GM19025 (cell line): ENCODE measurements at regions not wholly inside any gene's neighbourhood (a gene's known extent, or its start where the extent isn't known, plus 50 kb on each side); places are given as distances from the start of the nearest gene placed in this dataset.
"Not testable (repeated sequence)": the region's sequence is repeated elsewhere in the genome, so short reads cannot be mapped to it uniquely, and the experiment has no call there.

Source experiments
- ATAC-seq: cut with Tn5 transposase; IDR thresholded peaks from one replicate; pipeline ENCODE4 v1.9.1; 2021; ENCODE audit warnings: mild to moderate bottlenecking, low read depth, moderate library complexity; ENCODE audit not compliant: unreplicated experiment

GRCh38 chr4:12145106-12145505 is 716.4 kb upstream of the HS3ST1 start:
- no peak for ATAC-seq

GRCh38 chr4:12144051-12144450 is 715.4 kb upstream of the HS3ST1 start:
- no peak for ATAC-seq

GRCh38 chr4:12140864-12141263 is 712.2 kb upstream of the HS3ST1 start:
- no peak for ATAC-seq

- ATAC-seq: no peak
These were observed 710.6 kb upstream of the HS3ST1 start for GRCh38 chr4:12139296-12139695.

- ATAC-seq: no peak
These were observed 709.8 kb upstream of the HS3ST1 start for GRCh38 chr4:12138488-12138887.

- ATAC-seq: no peak
These were observed 708.9 kb upstream of the HS3ST1 start for GRCh38 chr4:12137575-12137974.

- no peak for ATAC-seq
These were observed 697.8 kb upstream of the HS3ST1 start for GRCh38 chr4:12126474-12126873.

- ATAC-seq: no peak
These were observed 695.4 kb upstream of the HS3ST1 start for GRCh38 chr4:12124138-12124537.

- ATAC-seq: no peak
These were observed 695.0 kb upstream of the HS3ST1 start for GRCh38 chr4:12123707-12124106.

- ATAC-seq: no peak
These were observed 693.6 kb upstream of the HS3ST1 start for GRCh38 chr4:12122316-12122715.

GRCh38 chr4:12120968-12121367 is 692.3 kb upstream of the HS3ST1 start:
- no peak for ATAC-seq

GRCh38 chr4:12118651-12119213 is 690.0 kb upstream of the HS3ST1 start:
- peak; percentile 52 for ATAC-seq

GRCh38 chr4:12116009-12116552 is 687.4 kb upstream of the HS3ST1 start:
- ATAC-seq: no peak

GRCh38 chr4:12110627-12111026 is 681.9 kb upstream of the HS3ST1 start:
- no peak for ATAC-seq

GRCh38 chr4:12109056-12109455 is 680.4 kb upstream of the HS3ST1 start:
- ATAC-seq: not testable (repeated sequence)

GRCh38 chr4:12105519-12105918 is 676.8 kb upstream of the HS3ST1 start:
- no peak for ATAC-seq

GRCh38 chr4:12089920-12090319 is 661.2 kb upstream of the HS3ST1 start:
- ATAC-seq: not testable (repeated sequence)

- ATAC-seq: no peak
These were observed 656.0 kb upstream of the HS3ST1 start for GRCh38 chr4:12084690-12085089.

GRCh38 chr4:12071316-12071715 is 642.6 kb upstream of the HS3ST1 start:
- ATAC-seq: no peak

- no peak for ATAC-seq
These were observed 625.3 kb upstream of the HS3ST1 start for GRCh38 chr4:12053966-12054365.

- no peak for ATAC-seq
These were observed 624.9 kb upstream of the HS3ST1 start for GRCh38 chr4:12053556-12053955.

GRCh38 chr4:12050357-12050756 is 621.7 kb upstream of the HS3ST1 start:
- ATAC-seq: no peak

GRCh38 chr4:12042818-12043217 is 614.1 kb upstream of the HS3ST1 start:
- no peak for ATAC-seq
